ENCODE measurements at regions not wholly inside any gene's neighbourhood (a gene's known extent, or its start where the extent isn't known, plus 50 kb on each side); places are given as distances from the start of the nearest gene placed in this dataset.

DNA sequence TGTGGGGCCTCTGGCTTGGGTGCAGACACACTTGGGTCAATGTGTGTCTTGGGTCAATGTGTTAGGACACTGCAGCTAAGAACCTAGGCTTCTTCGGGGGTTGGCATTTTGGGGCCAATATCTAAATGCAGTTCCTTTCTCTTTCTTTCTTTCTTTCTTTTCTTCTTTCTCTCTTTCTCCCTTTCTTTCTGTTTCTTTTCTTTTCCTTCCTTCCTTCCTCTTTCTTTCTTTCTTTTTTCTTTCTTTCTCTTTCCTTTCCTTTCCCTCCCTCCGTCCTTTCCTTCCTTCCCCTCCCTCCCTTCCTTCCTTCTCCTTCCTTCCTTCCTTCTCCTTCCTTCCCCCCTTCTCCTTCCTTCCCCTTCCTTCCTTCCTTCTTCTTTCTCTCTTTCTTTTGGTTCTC is 57.7 kb upstream of the OSR1 start:
- TF ChIP-seq CTCF (IDR thresholded peaks at IDR 0.05), result no peak
- TF ChIP-seq POLR2A (IDR thresholded peaks at IDR 0.05), result no peak

Measured in adrenal gland (tissue), 5 donors.